ENCODE measurements at regions not wholly inside any gene's neighbourhood (a gene's known extent, or its start where the extent isn't known, plus 50 kb on each side); places are given as distances from the start of the nearest gene placed in this dataset.
"Not testable (repeated sequence)": the region's sequence is repeated elsewhere in the genome, so short reads cannot be mapped to it uniquely, and the experiment has no call there.

DNA sequence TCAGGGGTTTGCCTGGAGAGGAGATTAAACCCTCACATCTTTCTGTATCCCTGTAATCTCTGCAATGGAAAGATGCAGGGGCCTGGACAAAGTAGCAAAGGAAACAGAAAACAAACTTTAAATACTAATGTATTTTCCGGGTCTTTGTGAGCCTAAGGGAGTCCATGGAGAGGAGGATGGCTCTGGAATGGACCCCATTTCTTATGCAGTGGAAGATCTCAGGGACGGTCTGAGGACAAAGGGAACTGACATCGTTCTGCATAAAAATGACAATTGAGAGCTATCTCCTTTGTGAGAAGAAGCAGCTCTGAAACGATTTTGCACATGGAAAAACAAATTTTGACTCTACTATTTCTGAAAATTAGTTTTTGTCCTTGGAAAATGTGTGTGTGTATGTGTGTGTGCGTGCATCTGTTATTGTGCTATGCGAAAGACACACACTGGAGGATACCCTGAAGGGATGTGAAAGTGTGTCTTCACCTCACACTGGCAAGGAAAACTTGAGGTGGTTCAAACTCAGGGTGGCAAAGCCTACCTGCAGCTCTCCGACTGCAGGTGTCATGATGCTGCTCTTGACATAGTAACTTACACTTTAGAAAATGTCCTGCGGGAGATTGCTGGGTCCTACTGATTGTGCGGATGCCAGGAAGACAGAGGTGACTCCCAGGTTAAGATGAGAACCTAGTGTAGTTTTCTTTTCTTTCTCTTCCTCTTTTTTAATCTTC lies 126.4 kb upstream of the JADE1 start:
- H3K4me1 ChIP-seq (ENCODE audit: control insufficient read depth in 2 of 3, insufficient read depth in 2 of 3, low read depth in 1 of 3, low read length in 3 of 3), result no peaks in the 10 kb centered on the region
- H3K9ac ChIP-seq (ENCODE audit: low read length in 3 of 3), result no peak overlapping the region
- H3K9me3 ChIP-seq (ENCODE audit: control insufficient read depth in 2 of 3, insufficient read depth in 1 of 3, low read length in 3 of 3), result no peaks in the 10 kb centered on the region
- FAIRE-seq (no peak), DNase-seq (no peak)
- TF ChIP-seq, protein P1, sequence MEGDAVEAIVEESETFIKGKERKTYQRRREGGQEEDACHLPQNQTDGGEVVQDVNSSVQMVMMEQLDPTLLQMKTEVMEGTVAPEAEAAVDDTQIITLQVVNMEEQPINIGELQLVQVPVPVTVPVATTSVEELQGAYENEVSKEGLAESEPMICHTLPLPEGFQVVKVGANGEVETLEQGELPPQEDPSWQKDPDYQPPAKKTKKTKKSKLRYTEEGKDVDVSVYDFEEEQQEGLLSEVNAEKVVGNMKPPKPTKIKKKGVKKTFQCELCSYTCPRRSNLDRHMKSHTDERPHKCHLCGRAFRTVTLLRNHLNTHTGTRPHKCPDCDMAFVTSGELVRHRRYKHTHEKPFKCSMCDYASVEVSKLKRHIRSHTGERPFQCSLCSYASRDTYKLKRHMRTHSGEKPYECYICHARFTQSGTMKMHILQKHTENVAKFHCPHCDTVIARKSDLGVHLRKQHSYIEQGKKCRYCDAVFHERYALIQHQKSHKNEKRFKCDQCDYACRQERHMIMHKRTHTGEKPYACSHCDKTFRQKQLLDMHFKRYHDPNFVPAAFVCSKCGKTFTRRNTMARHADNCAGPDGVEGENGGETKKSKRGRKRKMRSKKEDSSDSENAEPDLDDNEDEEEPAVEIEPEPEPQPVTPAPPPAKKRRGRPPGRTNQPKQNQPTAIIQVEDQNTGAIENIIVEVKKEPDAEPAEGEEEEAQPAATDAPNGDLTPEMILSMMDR (IDR thresholded peaks at IDR 0.05; ENCODE audit: borderline replicate concordance, extremely low read depth, insufficient read depth), result no peak
- intact Hi-C loops (cut with DNase I), result no loop called here
- H3K27me3 ChIP-seq (ENCODE audit: control insufficient read depth, insufficient read depth, low read length), result no peaks in the 10 kb centered on the region
- no peak overlapping the region for H3K4me3 ChIP-seq (ENCODE audit: low read length in 3 of 3)
- H3K27ac ChIP-seq (ENCODE audit: low read depth in 2 of 2, low read length in 2 of 2), result no peak overlapping the region
- no peaks in the 10 kb centered on the region for H3K36me3 ChIP-seq (ENCODE audit: control insufficient read depth in 2 of 3, insufficient read depth in 3 of 3, low read length in 3 of 3)

DNA sequence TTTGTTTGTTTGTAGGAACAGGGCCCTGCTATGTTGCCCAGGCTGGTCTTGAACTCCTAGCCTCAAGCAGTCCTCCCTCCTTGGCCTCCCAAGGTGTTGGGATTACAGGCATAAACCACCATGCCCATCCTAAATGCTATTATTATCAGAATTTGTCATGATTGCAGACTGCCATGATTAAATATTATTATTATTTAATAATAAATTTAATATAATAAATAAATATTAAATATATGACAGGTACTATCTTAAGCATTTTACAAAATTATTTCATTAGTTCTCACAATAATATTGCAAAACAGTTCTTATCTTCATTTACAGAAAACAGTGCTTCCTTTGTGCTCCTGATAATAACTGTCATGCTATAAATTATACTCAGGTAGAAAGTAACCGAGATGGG lies 133.4 kb upstream of the JADE1 start:
- TF ChIP-seq, protein P1 (IDR thresholded peaks at IDR 0.05; ENCODE audit: borderline replicate concordance, extremely low read depth, insufficient read depth), result no peak
- Histone ChIP-seq H3K27me3 (ENCODE audit: control insufficient read depth, insufficient read depth, low read length) (no peaks in the 10 kb centered on the region), H3K9me3 (ENCODE audit: control insufficient read depth in 2 of 3, insufficient read depth in 1 of 3, low read length in 3 of 3) (no peaks in the 10 kb centered on the region), H3K36me3 (ENCODE audit: control insufficient read depth in 2 of 3, insufficient read depth in 3 of 3, low read length in 3 of 3) (no peaks in the 10 kb centered on the region), H3K4me3 (ENCODE audit: low read length in 3 of 3) (no peak overlapping the region), H3K9ac (ENCODE audit: low read length in 3 of 3) (no peak overlapping the region), H3K27ac (ENCODE audit: low read depth in 2 of 2, low read length in 2 of 2) (no peak overlapping the region), H3K4me1 (ENCODE audit: control insufficient read depth in 2 of 3, insufficient read depth in 2 of 3, low read depth in 1 of 3, low read length in 3 of 3) (no peaks in the 10 kb centered on the region)
- no peak for FAIRE-seq
- no peak for DNase-seq
- intact Hi-C loops (cut with DNase I), result no loop called here

DNA sequence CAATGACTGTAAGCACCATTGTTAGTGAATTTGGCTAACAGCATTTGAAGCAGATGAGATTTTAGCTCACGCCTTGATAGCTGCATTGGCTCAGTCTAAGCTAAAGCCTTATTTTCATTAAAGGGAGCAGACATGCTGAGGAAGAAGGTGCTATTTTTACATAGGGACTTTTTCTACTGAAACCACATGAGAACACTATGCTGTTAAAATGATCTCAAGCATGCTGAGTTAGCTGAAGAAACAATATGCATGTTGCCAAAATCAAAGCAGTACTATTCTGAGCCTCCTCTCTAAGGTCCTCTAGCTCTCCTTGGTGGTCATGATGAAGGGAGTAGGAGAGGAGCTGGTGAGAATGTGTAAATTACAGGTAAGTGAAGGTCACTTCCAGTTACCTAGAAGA lies 134.4 kb upstream of the JADE1 start:
- TF ChIP-seq, protein P1 (IDR thresholded peaks at IDR 0.05; ENCODE audit: borderline replicate concordance, extremely low read depth, insufficient read depth), result no peak
- H3K27me3 ChIP-seq (ENCODE audit: control insufficient read depth, insufficient read depth, low read length), result no peaks in the 10 kb centered on the region
- DNase-seq (no peak), FAIRE-seq (no peak)
- no peaks in the 10 kb centered on the region for H3K9me3 ChIP-seq (ENCODE audit: control insufficient read depth in 2 of 3, insufficient read depth in 1 of 3, low read length in 3 of 3)
- H3K36me3 ChIP-seq (ENCODE audit: control insufficient read depth in 2 of 3, insufficient read depth in 3 of 3, low read length in 3 of 3), result no peaks in the 10 kb centered on the region
- no peak overlapping the region for H3K27ac ChIP-seq (ENCODE audit: low read depth in 2 of 2, low read length in 2 of 2)
- no peak overlapping the region for H3K9ac ChIP-seq (ENCODE audit: low read length in 3 of 3)
- H3K4me1 ChIP-seq (ENCODE audit: control insufficient read depth in 2 of 3, insufficient read depth in 2 of 3, low read depth in 1 of 3, low read length in 3 of 3), result no peaks in the 10 kb centered on the region
- no peak overlapping the region for H3K4me3 ChIP-seq (ENCODE audit: low read length in 3 of 3)
- intact Hi-C loops (cut with DNase I), result no loop called here

DNA sequence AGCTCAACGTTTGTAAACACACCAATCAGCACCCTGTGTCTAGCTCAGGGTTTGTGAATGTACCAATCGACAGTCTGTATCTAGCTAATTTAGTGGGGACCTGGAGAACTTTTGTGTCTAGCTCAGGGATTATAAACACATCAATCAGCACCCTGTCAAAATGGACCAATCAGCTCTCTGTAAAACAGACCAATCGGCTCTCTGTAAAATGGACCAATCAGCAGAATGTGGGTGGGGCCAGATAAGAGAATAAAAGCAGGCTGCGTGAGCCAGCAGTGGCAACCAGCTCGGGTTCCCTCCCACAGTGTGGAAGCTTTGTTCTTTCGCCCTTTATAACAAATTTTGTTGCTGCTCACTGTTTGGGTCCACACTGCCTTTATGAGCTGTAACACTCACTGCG lies 136.3 kb upstream of the JADE1 start:
- H3K9ac ChIP-seq (ENCODE audit: low read length in 3 of 3); H3K4me1 ChIP-seq (ENCODE audit: control insufficient read depth in 2 of 3, insufficient read depth in 2 of 3, low read depth in 1 of 3, low read length in 3 of 3); H3K9me3 ChIP-seq (ENCODE audit: control insufficient read depth in 2 of 3, insufficient read depth in 1 of 3, low read length in 3 of 3); intact Hi-C loops (cut with DNase I); H3K27ac ChIP-seq (ENCODE audit: low read depth in 2 of 2, low read length in 2 of 2); DNase-seq; FAIRE-seq; H3K27me3 ChIP-seq (ENCODE audit: control insufficient read depth, insufficient read depth, low read length); H3K4me3 ChIP-seq (ENCODE audit: low read length in 3 of 3); H3K36me3 ChIP-seq (ENCODE audit: control insufficient read depth in 2 of 3, insufficient read depth in 3 of 3, low read length in 3 of 3): not testable (repeated sequence)

DNA sequence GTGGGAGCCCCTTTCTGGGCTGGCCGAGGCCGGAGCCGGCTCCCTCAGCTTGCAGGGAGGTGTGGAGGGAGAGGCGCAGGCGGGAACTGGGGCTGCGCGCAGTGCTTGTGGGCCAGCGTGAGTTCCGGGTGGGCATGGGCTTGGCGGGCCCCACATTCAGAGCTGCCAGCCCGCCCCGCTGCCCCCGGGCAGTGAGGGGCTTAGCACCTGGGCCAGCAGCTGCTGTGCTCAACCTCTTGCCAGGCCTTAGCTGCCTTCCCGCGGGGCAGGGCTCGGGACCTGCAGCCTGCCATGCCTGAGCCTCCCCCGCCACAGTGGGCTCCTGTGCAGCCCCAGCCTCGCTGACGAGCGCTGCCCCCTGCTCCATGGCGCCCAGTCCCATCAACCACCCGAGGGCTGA lies 136.9 kb upstream of the JADE1 start:
- H3K36me3 ChIP-seq (ENCODE audit: control insufficient read depth in 2 of 3, insufficient read depth in 3 of 3, low read length in 3 of 3); H3K4me3 ChIP-seq (ENCODE audit: low read length in 3 of 3); FAIRE-seq; H3K9ac ChIP-seq (ENCODE audit: low read length in 3 of 3); H3K4me1 ChIP-seq (ENCODE audit: control insufficient read depth in 2 of 3, insufficient read depth in 2 of 3, low read depth in 1 of 3, low read length in 3 of 3); intact Hi-C loops (cut with DNase I); H3K27ac ChIP-seq (ENCODE audit: low read depth in 2 of 2, low read length in 2 of 2); DNase-seq; H3K9me3 ChIP-seq (ENCODE audit: control insufficient read depth in 2 of 3, insufficient read depth in 1 of 3, low read length in 3 of 3); H3K27me3 ChIP-seq (ENCODE audit: control insufficient read depth, insufficient read depth, low read length): not testable (repeated sequence)
